ENCODE measurements at regions not wholly inside any gene's neighbourhood (a gene's known extent, or its start where the extent isn't known, plus 50 kb on each side); places are given as distances from the start of the nearest gene placed in this dataset.

DNA sequence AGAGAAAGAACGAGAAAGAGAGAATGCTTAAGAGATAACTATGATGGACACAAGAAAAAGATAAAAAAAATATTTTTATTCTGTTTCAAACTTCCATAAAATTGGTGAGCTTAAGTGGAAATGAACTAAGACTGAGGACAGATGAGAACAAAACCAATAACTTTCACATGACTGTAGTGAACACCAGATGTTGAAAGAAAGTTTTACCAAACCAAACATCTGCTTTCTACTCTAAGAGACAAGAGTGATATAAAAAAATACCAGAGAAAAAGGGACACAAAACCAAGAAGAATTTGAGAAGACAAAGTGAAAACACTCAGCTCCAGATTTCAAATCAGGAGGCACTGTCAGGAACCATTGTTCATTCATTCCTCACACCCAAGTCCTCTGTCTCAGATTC, 147.9 kb downstream of the IMPG2 start:
- DNase-seq (ENCODE audit: low spot score): no peak

DNA sequence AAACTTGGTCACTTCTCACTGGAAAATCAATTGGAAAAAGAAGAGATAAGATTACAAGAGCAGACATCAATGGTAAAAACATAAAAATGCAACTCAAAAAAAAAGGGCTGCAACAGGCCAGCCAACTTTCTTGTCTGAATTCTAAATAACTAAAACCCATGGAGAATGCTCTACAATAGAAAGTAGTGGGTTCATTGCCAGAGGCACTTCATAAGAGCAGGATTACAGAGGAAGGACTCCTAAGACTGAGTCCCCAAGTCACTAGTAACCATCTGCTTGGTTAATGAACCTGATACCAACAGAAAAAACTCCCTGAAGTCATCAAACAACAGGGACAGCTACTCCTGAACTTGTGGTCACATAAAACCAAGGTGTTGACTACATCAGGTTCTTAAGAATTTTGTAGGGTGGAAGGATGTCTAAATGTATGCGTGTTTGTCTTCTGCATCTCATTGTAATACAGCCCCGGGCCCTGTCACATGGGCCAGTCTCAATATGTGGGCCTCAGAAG, 148.6 kb downstream of the IMPG2 start:
- DNase-seq (ENCODE audit: low spot score): no peak

DNA sequence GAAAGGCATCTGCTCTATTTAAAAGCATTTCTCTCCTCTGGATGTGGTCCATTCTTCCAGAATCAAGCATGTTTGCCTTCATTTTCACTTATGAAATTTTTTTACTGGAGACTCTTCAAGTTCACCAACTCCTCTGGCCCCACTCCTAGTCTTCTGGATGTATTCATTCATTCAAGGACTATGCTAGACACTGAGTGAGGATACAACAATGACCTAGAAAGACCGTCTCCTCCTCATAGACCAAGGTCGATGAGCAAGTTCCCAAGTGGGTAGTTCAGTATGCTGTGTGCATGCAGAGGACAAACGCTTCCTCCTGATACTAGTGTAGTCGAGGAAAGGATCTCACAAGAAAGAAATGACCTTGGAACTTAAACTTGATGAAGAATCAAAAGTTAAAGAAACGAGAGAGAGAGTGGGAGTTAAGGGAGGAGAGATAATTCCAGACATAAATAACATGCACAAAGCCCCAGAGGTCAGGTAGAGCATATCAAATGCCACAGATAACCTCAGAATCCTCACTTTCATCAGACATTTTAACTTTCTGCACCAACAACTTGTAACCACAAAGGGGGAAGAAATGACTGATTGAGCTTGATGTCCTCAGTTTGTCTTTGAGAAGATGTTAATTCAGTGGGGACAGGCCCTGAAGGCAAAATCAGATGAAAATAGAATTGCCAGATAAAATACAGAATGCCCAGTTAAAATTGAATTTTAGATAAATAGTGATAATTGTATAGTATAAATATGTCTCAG, 149.4 kb downstream of the IMPG2 start:
- DNase-seq (ENCODE audit: low spot score): no peak

DNA sequence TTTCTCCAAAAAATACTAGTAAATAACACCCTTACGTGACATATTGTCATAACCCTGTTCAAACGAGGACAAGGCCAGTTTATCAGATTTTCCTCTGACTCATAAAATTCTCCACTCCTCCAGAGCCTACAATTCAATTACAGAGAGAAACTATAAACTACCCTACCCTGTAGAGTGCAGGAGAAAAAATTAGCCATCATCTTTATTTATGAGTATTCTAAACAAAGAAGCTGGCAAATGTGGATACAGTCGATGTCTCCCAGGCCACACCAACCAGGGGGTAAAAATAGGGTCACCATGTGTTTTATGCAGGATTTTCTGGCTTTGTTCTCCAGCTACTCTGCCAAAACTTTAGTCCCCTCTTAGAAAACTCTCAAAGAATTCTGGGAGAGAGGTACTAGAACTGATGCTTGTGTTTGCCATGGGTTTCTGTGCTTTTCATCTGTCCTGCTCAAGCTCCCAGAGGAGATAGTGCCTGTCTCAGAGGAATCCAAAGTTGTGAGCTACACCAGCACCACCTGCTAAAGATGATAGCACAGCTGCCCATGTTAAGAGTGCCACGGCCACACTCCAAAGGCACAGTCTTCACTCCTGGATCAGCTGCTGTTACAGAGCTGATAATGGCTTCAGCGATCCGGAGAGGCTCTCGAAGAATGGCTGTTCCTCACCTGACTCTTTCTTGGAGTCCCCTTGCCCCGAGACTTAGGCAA, 150.2 kb downstream of the IMPG2 start:
- DNase-seq (ENCODE audit: low spot score): no peak

DNA sequence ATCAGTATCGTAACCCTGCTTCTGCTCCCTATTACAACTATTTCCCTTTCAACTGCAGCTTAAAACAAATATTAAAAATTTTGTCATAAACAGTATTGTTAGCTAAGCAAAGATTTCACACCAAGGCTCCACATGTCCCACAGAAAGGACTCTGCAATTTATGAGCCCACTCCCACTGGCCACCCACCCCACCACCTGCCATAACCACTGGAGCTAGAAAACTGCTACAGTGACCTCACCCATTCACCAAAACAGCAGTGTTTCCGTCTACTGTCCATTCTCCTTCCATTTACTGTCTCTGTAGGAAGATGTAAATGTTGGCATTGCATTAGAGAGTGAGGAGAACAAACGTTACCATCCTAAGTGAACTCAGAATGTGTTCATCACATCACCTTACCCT, 150.9 kb downstream of the IMPG2 start:
- no peak for DNase-seq (ENCODE audit: low spot score)

DNA sequence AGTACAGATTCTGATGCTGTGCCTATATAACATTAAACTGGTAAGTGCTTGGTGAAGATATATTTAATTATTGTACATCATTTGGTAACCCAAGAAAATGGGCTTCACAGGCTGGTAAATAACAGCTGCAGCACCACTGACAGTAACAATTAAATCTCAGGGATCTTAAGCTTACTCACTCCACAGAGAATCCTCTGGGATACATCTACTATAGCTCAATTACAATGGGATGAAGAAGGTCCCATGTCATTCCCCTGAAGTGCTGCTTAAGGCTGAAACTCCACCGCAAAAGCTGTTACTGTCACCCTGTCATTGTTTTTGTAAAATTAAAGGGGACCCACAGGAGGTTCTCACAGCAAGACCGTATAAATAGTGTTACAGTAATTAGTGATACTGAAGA, 153.0 kb downstream of the IMPG2 start:
- DNase-seq (ENCODE audit: low spot score): no peak

DNA sequence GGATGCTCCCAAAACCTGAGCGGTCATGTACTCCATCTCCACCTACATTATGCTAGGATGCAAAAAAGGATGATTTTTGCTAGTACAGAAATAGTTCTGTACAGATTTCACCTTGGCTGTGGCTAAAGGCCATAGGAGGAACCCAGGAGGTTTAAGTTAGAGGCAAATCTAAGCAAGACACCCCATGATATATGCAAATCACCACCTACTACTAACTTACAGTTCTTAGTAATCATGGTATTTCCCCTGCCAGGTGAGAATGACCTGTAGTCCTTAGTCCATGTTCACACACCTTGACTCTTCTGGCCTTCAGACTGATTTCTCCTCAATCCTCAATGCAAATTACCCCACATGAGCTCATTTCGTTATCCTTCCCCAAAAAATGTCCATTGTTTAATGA, 154.2 kb downstream of the IMPG2 start:
- DNase-seq (ENCODE audit: low spot score): no peak

DNA sequence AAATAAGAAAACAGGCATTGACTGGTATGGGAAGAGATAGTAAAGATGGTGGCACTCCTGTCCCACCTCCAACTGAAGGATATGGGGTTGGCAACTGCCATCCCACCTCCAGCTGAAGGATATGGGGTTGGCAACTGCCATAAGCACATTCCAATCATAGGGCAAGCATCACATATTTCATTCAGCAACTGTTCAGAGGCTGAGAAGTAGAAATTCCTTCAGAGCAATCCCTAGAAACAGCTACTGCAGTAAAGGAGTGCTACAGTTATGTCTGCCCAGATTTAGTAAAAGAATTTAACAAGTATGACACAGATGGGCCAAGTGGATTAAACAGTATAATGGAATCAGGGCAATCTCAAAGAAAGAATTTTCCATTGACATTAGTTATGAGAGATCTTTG, 156.8 kb downstream of the IMPG2 start:
- DNase-seq (ENCODE audit: low spot score): no peak

DNA sequence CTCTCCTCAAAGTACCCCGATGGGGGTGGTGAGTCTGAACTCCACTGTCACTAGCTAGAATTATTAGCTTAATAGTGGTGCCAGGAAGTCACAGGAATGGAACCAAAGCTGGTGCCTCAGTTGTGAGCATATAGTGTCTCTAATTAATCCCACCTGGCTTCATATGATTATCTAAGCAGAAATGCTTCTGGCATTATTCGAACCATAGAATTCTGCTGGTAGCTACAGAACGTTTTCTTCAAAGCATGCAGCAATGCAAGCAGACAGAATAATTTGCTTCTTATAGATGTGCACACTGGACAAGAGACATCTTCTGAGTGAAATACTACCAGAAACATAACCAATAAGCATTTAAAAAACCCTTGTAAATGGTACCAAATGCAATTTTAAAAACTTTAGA, 160.9 kb downstream of the IMPG2 start:
- no peak for DNase-seq (ENCODE audit: low spot score)

DNA sequence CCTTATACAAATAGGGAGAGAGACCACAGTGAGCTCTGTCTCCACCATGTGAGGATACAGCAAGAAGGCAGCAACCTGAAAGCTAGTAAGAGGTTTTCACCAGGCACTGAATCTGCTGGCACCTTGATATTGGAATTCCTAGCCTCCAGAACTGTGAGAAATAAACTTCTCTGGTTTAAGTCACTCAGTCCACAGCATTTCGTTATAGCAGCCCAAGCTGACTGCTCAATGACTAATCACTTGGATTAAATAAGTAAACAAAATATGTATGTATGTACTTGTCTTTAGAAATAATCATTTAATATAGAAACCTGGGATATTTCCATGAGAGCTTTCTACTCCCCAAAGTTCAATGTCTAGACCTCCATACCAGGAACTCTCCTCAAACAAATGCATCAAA, 162.0 kb downstream of the IMPG2 start:
- DNase-seq (ENCODE audit: low spot score): no peak

DNA sequence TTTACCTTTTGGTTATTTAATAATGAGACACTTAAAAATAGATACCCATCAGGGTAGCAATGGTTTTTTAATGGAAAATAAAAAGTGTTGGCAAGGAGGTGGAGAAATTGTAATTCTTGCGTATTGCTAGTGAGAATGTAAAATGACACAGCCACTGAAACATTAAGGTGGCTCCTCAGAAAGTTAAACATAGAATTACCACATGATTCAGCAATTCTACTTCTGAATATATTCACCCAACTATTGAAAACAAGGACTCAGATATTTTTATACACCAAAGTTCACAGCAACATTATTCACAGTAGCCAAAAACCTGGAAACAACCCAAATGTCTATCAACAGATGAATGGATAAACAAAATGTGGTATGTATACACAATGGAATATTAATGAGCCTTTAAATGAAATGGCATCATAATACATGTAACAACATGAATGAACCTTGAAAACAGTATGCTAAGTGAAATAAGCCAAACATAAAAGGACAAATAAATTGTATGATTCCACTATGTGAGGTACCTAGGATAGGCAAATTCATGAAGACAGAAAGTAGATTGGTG, 163.5 kb downstream of the IMPG2 start:
- DNase-seq (ENCODE audit: low spot score): no peak

DNA sequence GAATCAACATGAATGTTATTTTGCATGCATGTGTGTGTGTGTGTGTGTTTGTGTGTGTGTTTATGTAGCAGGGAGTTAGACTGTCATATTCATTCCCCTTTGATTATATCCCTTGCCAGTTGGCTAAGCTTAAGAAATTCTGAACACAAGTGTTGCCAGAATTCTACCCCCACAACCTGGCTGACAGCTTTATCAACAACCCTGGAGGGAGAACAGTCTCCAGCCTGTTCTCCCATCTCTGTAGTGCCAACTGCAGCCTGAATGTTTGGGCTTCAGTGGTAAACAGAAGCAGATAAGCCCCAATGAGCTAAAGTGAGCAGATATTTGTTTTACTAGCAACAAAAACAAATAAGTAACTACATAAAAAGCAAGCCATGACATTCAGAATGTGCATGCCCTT, 162.6 kb upstream of the ABI3BP start:
- DNase-seq (ENCODE audit: low spot score): no peak

DNA sequence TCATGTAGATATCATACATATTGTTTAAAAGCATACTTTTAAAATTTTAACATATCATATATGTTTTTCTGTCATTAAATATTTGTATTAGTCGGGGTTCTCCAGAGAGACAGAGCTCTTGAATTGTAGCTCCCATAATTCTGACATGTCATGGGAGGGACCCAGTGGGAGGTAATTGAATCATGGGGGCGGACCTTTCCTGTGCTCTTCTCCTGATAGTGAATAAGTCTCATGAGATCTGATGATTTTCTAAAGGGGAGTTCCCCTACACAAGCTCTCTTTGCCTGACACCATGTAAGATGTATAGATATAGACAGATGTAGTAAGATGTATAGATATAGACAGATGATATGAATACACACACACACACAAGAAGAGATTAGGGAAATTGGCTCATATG, 161.2 kb upstream of the ABI3BP start:
- no peak for DNase-seq (ENCODE audit: low spot score)

DNA sequence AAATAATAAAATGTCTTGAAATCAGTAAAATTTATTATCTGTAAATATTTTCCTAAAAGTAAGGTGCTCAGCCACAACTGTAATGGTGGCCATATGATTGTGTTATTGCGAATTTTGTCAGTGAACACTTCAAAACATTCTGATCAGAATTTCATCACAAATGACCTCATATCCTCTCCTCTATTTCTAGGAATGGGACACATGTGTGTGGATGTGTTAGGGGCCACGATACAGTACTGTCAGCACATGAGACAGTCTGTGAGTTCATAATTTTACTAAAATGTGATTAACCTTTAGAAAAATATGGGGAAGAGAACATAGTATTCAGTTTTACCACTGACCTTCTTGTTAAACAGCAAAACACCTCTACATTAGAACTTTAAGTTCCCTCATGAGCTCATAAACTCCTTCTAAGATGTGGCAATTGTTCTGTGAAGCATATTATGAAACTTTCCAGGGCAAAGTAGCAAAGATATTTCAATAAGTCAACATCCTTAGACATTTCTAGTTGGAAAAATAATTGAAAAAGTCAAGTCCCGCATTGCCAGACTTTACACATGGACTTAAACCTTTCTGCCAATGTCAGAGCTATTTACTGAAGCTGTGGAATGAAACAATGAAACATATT, 158.2 kb upstream of the ABI3BP start:
- no peak for DNase-seq (ENCODE audit: low spot score)

DNA sequence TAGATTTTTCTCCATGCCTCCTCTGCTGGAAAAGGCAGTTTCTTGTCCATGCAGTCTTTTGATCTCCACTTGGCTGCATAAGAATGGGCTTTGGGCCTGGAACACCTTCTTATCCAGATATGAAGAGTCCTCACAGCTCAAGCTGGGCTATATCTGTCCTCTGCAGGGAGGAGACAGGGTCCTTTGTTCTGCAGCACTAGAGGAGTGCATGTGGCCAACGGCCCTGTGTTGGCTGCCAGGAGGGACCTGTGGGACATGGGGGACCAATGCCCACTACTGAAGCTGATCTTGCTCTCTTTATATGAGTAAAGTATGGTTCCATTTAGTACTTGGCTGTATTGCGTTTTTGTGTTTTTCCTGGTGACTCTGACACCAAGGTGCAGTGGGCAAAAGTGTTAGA, 157.3 kb upstream of the ABI3BP start:
- DNase-seq (ENCODE audit: low spot score): no peak

DNA sequence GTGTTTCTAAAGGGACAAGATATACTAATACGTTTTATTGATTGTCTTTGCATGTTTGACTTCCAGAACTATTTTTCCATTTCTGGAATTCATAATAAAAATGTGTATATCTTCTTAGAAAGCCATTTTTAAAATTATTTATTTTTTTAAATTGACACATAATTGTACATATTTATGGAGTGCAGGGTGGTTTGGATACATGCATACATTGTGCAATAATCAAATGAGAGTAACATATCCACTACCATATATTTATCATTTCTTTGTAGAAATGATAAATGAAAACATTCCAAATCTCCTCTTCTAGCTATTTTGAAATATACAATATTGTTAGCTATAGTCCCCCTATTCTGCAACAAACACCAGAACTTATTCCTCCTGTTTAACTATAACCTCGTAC, 156.5 kb upstream of the ABI3BP start:
- DNase-seq (ENCODE audit: low spot score): no peak

DNA sequence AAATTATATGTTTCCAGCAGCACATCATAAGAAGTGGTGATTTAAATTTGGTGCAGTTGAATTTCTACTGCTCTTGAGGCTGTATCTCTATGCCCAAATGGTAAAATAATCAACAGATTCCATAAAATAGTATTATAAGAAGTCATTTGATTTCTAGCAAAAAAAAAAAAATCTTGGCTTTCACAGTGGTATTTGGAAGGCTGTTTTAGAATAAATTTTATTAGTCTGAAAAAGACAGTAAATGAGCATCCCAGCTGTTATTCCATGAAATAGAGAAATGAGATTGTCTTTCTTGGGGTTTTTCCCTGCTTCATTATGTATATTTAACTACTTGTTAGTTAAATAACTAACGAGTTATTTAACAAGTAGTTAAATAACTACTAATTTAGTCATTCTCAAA, 156.0 kb upstream of the ABI3BP start:
- no peak for DNase-seq (ENCODE audit: low spot score)

DNA sequence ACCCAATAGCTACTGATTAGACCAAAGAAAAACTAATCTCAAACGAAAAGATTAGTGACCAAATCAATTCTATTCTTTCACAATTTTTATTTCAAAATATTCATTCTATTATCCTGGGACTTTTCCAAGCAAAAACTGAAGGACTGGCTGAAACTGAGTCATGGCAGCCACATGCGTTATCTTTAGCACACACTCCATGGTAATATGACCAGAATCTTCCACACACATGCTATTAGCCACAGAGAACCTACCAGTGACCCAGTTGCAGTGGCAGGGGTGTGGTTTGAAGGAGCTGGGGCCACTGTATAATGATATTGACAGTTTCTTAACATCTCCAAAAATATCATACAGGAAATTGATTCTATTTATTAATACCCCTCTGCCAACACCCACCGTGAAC, 154.8 kb upstream of the ABI3BP start:
- no peak for DNase-seq (ENCODE audit: low spot score)

DNA sequence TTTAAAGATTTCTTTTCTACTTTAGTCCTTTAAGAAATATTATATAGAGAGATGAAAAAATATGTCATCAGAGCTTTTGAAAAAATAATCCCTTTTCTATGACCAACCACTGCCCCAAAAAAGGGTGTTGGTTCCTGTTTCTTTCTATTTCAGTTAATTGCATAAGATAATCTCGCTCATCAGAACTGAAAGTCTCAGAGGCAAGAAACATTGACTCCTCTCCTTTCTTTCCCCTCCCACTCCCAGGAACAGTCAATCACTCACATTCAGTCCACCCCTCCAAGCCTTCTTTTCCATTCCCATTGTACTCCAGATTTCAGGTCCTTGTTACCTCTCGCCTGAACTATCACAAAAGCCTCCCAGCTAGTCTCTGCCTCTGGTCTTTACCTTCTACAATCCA, 153.7 kb upstream of the ABI3BP start:
- no peak for DNase-seq (ENCODE audit: low spot score)

DNA sequence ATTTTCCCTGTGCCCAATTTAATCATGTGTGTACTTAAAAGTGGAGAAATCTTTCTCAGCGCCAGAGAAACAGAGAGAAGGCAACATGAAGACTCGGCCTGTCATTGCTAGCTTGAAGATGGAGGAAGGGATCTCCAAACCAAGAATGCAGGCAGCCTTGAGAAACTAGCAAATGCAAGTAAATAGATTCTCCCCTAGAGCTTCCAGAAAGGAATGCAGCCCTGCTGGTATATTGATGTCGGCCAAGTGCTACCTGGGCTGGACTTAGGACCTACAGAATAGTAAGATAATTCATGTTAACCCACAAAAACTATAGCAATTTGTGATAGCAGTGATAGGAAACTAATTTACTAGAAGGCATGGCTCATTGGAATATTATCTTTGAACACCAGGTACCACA, 150.9 kb upstream of the ABI3BP start:
- DNase-seq (ENCODE audit: low spot score): no peak

DNA sequence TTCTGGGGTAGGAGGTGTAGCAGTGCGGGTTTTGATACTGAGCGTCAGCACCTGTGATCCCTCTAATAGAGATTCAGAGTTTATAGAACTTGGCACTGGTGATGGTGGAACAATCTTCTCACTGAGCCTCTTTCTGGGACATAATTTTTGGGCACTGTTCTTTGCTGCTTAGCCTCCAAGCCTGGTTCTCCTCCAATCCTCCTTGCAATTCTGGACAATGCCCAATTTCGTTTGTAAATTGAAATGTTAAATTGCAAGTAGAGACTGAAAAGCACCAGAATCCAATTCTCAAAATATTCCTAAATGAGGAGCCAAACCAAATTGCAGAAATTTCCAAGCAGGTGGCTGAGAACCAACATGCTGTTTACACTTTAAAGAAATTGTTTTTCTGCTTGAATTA, 149.8 kb upstream of the ABI3BP start:
- no peak for DNase-seq (ENCODE audit: low spot score)

DNA sequence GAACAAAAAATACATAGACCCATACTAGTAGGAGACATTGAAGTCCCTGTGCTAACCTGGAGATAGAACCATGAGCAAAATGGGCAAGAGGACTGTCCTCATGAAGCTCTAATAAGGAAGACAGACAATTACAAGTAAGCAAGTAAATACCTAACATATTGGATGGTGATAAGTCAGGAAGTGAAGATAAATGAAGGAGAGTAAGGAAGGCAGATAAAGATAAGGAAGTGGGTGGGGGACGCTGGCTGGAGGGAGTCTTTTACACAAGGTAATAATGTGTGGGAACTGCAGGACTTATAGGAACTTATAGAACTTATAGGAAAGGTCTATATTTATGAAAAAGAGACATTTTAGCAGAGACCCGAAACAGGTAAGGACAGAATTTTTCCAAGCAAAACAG, 148.9 kb upstream of the ABI3BP start:
- DNase-seq (ENCODE audit: low spot score): no peak

DNA sequence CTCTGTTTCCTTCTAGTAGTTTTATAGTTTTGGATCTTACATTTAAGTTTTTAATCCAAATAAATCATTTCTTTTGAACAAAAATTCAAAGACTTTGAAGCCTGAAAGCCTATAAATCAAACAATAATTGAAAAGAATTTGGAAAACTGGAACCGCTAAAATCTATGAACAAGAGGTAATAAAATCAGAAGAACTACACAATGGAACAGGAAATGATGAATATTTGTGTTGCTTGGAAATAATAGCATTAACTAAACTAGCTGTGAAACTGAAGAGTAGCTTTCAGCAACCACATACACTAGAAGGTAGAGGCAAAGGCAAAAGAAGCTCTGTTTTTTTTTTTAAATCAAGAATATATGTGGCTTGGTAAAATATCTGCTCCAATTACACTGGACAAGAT, 147.9 kb upstream of the ABI3BP start:
- DNase-seq (ENCODE audit: low spot score): no peak

All from kidney capillary endothelial cell (primary cell).